HG03442 (cell line): ENCODE measurements at regions not wholly inside any gene's neighbourhood (a gene's known extent, or its start where the extent isn't known, plus 50 kb on each side); places are given as distances from the start of the nearest gene placed in this dataset.

Experiments used
- ATAC-seq: cut with Tn5 transposase; IDR thresholded peaks from one replicate; pipeline ENCODE4 v1.9.1; 2021; ENCODE audit warnings: mild to moderate bottlenecking, moderate library complexity; ENCODE audit not compliant: unreplicated experiment

GRCh38 chr1:38272515-38272914 lies 225.9 kb upstream of the POU3F1 start:
- no peak for ATAC-seq

- no peak for ATAC-seq
Measured at GRCh38 chr1:38270849-38271633, 224.4 kb upstream of the POU3F1 start.

GRCh38 chr1:38269923-38270848 lies 223.6 kb upstream of the POU3F1 start:
- ATAC-seq = no peak

GRCh38 chr1:38268226-38268625 lies 221.6 kb upstream of the POU3F1 start:
- no peak for ATAC-seq

GRCh38 chr1:38267037-38268036 lies 220.7 kb upstream of the POU3F1 start:
- ATAC-seq = no peak

- no peak for ATAC-seq
Measured at GRCh38 chr1:38266197-38266520, 219.6 kb upstream of the POU3F1 start.

GRCh38 chr1:38265293-38266196 lies 219.0 kb upstream of the POU3F1 start:
- no peak for ATAC-seq

- no peak for ATAC-seq
Measured at GRCh38 chr1:38263438-38263837, 216.8 kb upstream of the POU3F1 start.

- no peak for ATAC-seq
Measured at GRCh38 chr1:38261574-38261973, 215.0 kb upstream of the POU3F1 start.

- ATAC-seq = no peak
Measured at GRCh38 chr1:38258085-38258627, 211.6 kb upstream of the POU3F1 start.

- no peak for ATAC-seq
Measured at GRCh38 chr1:38257374-38257773, 210.8 kb upstream of the POU3F1 start.

GRCh38 chr1:38256072-38256471 lies 209.5 kb upstream of the POU3F1 start:
- ATAC-seq = no peak

- no peak for ATAC-seq
Measured at GRCh38 chr1:38253314-38253713, 206.7 kb upstream of the POU3F1 start.

- ATAC-seq = no peak
Measured at GRCh38 chr1:38250356-38250755, 203.8 kb upstream of the POU3F1 start.

- ATAC-seq = no peak
Measured at GRCh38 chr1:38249001-38249400, 202.4 kb upstream of the POU3F1 start.

GRCh38 chr1:38246955-38247952 lies 200.7 kb upstream of the POU3F1 start:
- no peak for ATAC-seq

- ATAC-seq = no peak
Measured at GRCh38 chr1:38244218-38244845, 197.7 kb upstream of the POU3F1 start.

- no peak for ATAC-seq
Measured at GRCh38 chr1:38243106-38243505, 196.5 kb upstream of the POU3F1 start.
